ENCODE measurements at regions not wholly inside any gene's neighbourhood (a gene's known extent, or its start where the extent isn't known, plus 50 kb on each side); places are given as distances from the start of the nearest gene placed in this dataset.
"Not testable (repeated sequence)": the region's sequence is repeated elsewhere in the genome, so short reads cannot be mapped to it uniquely, and the experiment has no call there.

- DNase-seq (ENCODE audit: low spot score): peak; percentile 58
Observed at GRCh38 chr14:99995700-99996356, 69.4 kb upstream of the EVL start.

GRCh38 chr14:99996951-99997571, 68.2 kb upstream of the EVL start:
- no peak for DNase-seq (ENCODE audit: low spot score)

GRCh38 chr14:100000398-100000797, 64.8 kb upstream of the EVL start:
- DNase-seq (ENCODE audit: low spot score): not testable (repeated sequence)

- no peak for DNase-seq (ENCODE audit: low spot score)
Observed at GRCh38 chr14:100004392-100004791, 60.8 kb upstream of the EVL start.

DNA sequence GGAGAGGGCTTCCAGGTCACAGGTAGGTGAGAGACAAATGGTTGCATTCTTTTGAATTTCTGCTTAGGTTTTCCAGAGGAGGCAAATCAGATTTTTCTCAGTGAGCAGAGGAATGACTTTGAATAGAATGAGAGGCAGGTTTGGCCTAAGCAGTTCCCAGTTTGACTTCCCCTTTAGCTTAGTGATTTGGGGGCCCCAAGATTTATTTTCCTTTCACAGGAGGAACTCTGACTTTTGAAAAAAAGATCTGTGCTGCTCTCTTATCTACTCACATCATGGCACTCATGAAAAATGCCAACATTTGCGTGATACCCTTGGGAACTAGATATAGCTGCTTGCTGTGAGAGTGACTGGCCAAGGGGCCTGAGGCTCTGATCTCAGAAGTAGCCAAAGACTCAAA, 58.0 kb upstream of the EVL start:
- no peak for DNase-seq (ENCODE audit: low spot score)

GRCh38 chr14:100009802-100010201, 55.4 kb upstream of the EVL start:
- DNase-seq (ENCODE audit: low spot score): not testable (repeated sequence)

DNA sequence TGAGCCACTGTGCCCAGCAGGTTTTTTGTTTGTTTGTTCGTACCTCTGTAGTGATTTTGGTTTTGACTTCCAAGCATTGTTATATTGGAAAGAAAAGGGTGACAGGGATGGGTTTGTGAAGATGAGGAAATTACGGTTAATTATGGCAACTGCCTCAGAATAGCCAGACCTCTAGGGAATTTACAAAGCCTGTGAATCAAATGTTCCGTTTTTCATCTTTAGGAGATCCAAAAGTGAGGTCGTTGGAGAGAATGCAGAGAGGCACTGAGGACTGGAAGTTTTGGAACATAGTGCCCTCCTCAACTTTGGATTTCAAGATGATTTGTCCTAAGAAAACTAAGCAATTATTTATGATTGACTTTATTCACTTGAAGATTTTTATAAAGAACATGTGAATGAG, 54.5 kb upstream of the EVL start:
- DNase-seq (ENCODE audit: low spot score): no peak

- no peak for DNase-seq (ENCODE audit: low spot score)
Observed at GRCh38 chr14:100011628-100012325, 53.4 kb upstream of the EVL start.

DNA sequence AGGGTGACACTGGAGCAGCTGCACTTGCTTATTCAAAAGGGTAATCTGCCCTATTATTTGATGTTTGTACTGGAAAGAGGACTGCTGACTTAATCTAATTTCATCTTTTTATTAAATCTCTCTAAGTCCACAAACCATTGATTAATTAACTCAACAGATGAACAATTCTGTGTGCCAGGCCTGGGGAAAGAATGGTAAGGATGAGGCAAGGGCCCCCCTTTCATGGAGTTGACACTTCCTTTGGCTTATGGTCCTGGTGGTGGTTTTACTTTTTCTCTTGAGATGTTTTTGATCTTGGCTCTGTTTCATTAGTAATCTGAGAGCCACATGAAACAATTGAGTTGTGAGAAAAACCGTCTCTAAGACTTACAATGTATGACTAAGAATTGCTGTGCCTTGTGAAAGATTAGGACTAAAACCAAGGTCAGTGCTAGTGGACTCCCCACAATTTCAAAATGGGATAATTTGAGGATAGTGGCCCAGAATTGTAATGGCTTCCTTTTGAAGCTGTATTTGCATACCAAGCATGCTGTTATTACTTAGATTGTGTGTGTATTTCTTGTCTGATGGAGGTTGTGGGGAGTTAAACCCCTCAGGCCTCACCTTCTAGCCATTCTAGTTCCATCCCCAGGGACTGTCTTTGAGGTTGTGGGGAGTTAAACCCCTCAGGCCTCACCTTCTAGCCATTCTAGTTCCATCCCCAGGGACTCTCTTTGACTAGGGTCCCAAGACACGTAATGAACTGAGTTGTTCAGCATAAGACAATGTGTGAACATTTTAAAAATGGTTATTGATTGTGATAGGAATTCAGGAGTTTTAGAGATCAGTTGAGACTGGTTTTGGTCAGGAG, 52.5 kb upstream of the EVL start:
- no peak for DNase-seq (ENCODE audit: low spot score)

- DNase-seq (ENCODE audit: low spot score): peak; percentile 29
Observed at GRCh38 chr14:100015251-100015655, 50.0 kb upstream of the EVL start.
